IPS-18a (cell line): ENCODE measurements at regions not wholly inside any gene's neighbourhood (a gene's known extent, or its start where the extent isn't known, plus 50 kb on each side); places are given as distances from the start of the nearest gene placed in this dataset.

Experiments
- H3K27ac ChIP-seq: one replicate; pipeline ENCODE4 v1.5.1; 2013; ENCODE audit warnings: low read length
- H3K27me3 ChIP-seq: one replicate; pipeline ENCODE4 v1.6.1; 2013; ENCODE audit warnings: mild to moderate bottlenecking, low read length; ENCODE audit not compliant: control insufficient read depth, insufficient read depth
- H3K36me3 ChIP-seq: one replicate; pipeline ENCODE4 v1.6.1; 2013; ENCODE audit warnings: low read depth, low read length; ENCODE audit not compliant: control insufficient read depth
- H3K4me1 ChIP-seq: one replicate; pipeline ENCODE4 v1.6.1; 2013; ENCODE audit warnings: low read depth, low read length; ENCODE audit not compliant: control insufficient read depth
- H3K4me3 ChIP-seq: one replicate; pipeline ENCODE4 v1.5.1; 2013; ENCODE audit warnings: low read length
- H3K9ac ChIP-seq: one replicate; pipeline ENCODE4 v1.6.1; 2013; ENCODE audit warnings: mild to moderate bottlenecking, low read length, moderate library complexity
- H3K9me3 ChIP-seq: one replicate; pipeline ENCODE4 v1.6.1; 2013; ENCODE audit warnings: low read depth, low read length; ENCODE audit not compliant: control insufficient read depth

DNA sequence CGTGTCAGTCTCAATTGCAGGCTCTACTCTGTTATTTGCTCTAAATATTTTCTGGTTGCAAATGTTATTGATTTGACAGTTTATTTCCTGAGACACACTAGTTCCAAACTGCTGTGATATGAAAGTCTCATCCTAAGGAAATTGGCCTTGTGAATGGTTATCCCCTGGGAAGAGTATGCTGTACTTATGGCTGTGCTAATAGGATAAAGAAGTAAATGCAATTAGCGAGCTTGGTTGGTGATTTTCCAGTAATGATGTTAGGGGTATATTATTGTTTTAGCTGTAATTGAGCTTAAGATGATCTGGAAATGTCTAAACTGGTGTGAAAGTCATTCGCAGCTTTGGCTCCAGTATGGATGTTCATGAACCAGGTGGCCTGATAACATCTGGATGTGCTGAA, 197.9 kb downstream of the SUDS3 start:
- H3K9ac ChIP-seq = no peak overlapping the region
- peaks cover 5% of the 10 kb centered on the region for H3K9me3 ChIP-seq
- no peak overlapping the region for H3K4me3 ChIP-seq
- no peaks in the 10 kb centered on the region for H3K36me3 ChIP-seq
- H3K4me1 ChIP-seq = no peaks in the 10 kb centered on the region
- no peak overlapping the region for H3K27ac ChIP-seq
- H3K27me3 ChIP-seq = no peaks in the 10 kb centered on the region

DNA sequence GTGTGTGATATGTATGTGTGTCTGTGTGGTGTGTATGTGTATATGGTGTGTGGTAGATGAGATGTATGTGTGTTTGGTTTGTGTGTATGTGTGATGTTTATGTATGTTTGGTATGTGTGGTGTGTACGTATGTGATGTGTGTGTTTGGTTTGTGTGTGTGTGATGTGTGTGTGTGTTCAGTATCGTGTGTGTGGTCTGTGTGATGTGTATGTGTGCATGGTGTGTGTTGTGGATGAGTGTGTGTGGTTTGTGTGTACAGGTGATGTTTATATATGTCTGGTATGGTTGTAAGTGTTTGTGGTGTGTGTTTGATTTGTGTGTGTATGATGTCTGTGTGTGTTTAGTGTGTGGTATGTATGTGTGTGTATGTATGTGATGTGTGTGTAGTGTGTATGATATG, 199.4 kb downstream of the SUDS3 start:
- H3K27ac ChIP-seq = no peak overlapping the region
- H3K9ac ChIP-seq = no peak overlapping the region
- H3K9me3 ChIP-seq = peaks cover 1% of the 10 kb centered on the region
- H3K4me3 ChIP-seq = no peak overlapping the region
- H3K36me3 ChIP-seq = no peaks in the 10 kb centered on the region
- H3K27me3 ChIP-seq = no peaks in the 10 kb centered on the region
- H3K4me1 ChIP-seq = no peaks in the 10 kb centered on the region

DNA sequence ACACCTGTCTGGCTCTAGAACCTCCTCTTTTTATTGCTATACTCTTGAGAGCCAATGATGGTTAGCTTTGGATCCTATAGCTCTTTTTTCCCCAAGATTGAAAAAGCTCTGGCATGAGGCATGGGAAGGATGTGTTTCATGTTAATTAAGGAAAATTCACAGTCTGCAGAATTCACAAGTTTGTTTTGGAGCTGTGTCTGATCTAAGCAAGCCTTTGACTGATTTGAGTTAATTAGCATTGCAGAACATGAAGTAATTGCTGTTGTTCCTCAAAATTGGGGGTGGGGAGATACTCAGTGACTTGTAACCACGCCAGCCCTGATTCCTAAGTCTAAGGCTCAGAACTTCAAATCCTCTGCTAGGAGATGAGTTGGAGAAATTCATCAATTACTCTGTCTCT, 205.0 kb downstream of the SUDS3 start:
- H3K27ac ChIP-seq = no peak overlapping the region
- H3K4me1 ChIP-seq = peaks cover 5% of the 10 kb centered on the region
- H3K9me3 ChIP-seq = no peaks in the 10 kb centered on the region
- no peak overlapping the region for H3K4me3 ChIP-seq
- no peak overlapping the region for H3K9ac ChIP-seq
- no peaks in the 10 kb centered on the region for H3K27me3 ChIP-seq
- no peaks in the 10 kb centered on the region for H3K36me3 ChIP-seq

DNA sequence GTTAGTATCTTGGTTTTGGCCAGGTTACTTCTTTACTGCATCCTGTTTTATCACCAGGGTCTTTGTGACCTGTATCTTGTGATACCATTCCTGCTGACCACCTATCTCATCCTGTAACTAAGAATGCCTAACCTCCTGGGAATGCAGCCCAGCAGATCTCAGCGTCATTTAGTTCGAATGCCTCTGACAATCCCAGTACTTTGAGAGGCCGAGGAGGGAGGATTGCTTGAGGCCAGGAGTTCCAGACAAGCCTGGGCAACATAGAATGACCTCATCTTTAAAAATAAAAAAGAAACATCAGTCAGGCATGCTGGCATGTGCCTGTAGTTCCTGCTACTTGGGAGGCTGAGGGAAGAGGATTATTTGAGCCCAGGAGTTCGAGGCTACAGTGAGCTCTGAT, 206.5 kb downstream of the SUDS3 start:
- no peaks in the 10 kb centered on the region for H3K27me3 ChIP-seq
- H3K9me3 ChIP-seq = no peaks in the 10 kb centered on the region
- H3K36me3 ChIP-seq = no peaks in the 10 kb centered on the region
- no peak overlapping the region for H3K27ac ChIP-seq
- peaks cover 5% of the 10 kb centered on the region for H3K4me1 ChIP-seq
- H3K9ac ChIP-seq = no peak overlapping the region
- no peak overlapping the region for H3K4me3 ChIP-seq

DNA sequence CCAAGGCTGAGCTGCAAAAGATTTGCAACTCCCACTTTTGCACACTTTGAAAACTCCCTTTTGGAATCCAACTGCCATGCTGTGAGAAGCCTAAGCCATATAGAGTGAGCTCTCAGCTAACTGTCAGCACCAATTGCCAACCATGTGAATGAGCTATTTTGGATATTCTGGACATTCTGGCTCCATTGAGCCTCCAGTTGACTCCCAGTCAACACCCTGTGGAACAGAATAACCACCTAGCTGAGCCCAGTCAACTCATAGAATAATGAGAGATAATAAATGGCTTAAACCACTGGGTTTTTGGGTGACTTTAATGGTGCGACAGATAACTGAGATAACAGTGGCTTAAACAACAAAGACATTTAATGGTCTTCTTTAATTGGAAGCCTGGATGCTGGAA, 210.1 kb downstream of the SUDS3 start:
- H3K4me1 ChIP-seq = peaks cover 5% of the 10 kb centered on the region
- no peaks in the 10 kb centered on the region for H3K36me3 ChIP-seq
- H3K9me3 ChIP-seq = no peaks in the 10 kb centered on the region
- H3K27ac ChIP-seq = no peak overlapping the region
- H3K27me3 ChIP-seq = no peaks in the 10 kb centered on the region
- no peak overlapping the region for H3K4me3 ChIP-seq
- H3K9ac ChIP-seq = no peak overlapping the region

DNA sequence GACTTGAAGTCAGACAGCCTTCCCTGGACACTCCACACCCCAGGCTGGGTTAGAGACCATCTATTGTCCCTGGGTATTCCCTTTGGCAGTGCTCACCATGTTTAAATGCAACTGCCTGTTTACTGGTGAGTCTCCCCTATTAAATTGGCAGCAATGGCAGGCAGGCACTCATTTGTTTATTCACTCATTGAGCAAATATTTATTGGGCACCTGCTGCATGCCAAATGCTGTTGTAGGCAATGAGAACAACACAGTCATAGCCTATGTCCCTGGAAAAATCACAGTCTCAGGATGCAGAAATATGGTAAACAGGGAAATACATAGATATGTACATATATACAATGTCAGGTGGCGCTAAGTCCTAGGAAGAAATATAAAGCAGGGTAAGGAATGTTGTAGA, 212.8 kb downstream of the SUDS3 start:
- no peak overlapping the region for H3K4me3 ChIP-seq
- no peaks in the 10 kb centered on the region for H3K4me1 ChIP-seq
- H3K27me3 ChIP-seq = no peaks in the 10 kb centered on the region
- no peak overlapping the region for H3K27ac ChIP-seq
- no peaks in the 10 kb centered on the region for H3K9me3 ChIP-seq
- no peak overlapping the region for H3K9ac ChIP-seq
- no peaks in the 10 kb centered on the region for H3K36me3 ChIP-seq

DNA sequence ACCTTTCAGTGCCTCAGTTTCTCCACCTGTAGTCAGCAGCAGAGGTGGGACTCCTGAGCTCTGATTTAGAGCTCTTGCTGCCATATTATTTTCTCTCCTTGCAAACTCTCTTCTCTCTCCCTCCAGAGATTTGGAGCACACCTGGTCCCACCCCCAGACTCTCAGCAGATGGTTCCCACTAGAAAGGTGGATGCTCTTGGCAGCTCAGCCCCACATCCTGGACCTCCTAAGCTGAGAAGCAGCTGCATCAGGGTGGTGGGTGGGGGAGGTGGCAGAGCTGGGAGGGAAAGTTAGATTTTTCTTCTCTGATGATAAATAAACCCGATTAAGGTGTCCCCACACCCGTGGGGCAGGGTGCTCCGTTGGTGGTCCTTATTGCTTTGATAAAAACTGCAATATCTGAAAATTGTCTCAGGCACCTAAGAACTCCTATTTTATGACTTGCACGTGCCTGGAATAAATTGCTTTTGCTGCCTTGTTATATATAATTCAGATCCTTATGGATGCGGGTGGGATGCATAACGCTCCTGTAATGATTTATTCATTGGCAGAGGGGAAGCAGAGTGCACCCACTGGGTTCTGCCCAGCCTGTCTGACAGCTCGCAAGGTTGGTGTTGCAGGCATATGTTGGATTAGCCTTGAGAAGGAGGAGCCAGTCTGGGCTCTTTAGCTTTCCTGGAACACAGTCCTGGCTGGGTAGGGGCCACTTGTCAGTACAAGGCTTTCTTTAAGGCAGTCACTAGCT, 214.2 kb downstream of the SUDS3 start:
- H3K4me1 ChIP-seq = no peaks in the 10 kb centered on the region
- H3K9me3 ChIP-seq = no peaks in the 10 kb centered on the region
- H3K4me3 ChIP-seq = no peak overlapping the region
- H3K27ac ChIP-seq = no peak overlapping the region
- no peaks in the 10 kb centered on the region for H3K27me3 ChIP-seq
- no peaks in the 10 kb centered on the region for H3K36me3 ChIP-seq
- no peak overlapping the region for H3K9ac ChIP-seq

DNA sequence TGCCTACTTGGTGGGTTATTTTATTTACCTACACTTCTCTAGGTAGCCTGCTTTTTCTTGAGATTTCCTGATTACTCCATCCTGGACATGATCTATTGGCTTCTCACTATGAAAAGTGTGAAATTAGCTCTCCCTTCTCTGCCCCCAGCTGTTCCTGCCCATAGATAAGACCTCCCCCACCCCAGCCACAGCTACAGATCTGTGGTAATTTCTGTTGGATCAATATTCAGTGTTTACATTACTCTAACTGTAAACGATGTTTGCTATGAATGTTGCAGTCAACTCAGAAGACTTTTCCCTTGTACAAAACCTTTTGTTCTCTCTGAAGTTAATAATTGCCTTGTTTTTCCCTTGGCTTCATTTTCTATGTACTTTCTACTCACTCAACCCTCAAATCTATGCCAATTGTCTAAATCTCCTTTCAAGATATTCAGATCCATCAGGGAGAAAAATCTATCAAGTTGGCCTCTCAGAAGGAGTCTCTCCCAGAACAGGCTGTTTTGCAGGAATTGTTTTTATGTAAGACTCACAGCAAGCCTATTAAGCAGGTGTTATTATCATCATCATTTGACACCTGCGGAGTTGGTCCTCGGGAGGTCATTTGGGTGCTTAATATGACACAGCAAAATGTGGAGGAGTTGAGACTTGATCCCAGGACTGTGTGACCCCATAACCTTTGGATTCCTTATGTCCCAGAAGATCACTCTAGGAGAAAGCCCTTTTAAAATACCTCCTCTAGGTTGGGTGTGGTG, 227.4 kb downstream of the SUDS3 start:
- Histone ChIP-seq H3K36me3 (no peaks in the 10 kb centered on the region), H3K9ac (no peak overlapping the region), H3K27me3 (no peaks in the 10 kb centered on the region), H3K9me3 (no peaks in the 10 kb centered on the region), H3K4me1 (peaks cover 5% of the 10 kb centered on the region), H3K27ac (no peak overlapping the region), H3K4me3 (no peak overlapping the region)

DNA sequence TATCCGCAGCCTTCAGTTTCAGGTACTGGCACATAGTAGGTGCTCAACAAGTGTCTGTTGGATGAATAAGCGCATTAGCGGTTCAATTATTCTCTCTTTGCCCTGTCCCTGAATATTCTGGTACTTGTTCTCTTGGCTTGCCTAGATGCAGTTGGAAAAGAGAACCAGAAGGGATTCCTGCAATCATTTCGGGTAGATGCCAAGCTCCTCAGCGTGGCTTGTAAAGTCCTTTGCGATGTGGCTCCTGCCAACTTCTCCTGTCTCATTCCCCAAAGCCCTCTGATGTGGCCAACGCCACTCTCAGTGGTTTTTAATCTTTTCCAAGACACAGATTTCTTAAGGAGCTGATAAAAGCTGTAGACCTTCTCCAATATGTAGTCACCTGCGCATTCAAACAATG, 230.3 kb downstream of the SUDS3 start:
- Histone ChIP-seq H3K4me3 (no peak overlapping the region), H3K9ac (no peak overlapping the region)

DNA sequence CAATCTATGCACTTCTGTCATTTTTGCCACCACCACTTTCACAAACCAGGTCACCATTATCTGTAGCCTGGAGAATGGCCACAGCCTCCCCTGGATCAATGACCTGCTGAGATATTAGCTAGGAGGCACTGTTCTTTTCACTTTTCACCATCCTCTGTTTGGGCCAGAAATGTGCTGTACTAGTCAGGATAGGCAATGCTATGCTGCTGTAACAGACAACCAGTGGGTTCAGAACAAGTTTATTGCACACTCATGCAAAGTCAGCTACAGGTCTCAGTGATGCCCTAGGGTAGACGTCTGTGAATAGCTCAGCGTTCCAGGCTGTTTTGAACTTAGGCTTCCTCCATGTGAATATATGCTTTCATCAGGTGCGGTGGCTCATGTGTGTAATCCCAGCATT, 231.5 kb downstream of the SUDS3 start:
- H3K4me3 ChIP-seq = no peak overlapping the region
- no peaks in the 10 kb centered on the region for H3K27me3 ChIP-seq
- H3K9me3 ChIP-seq = peaks cover under 1% of the 10 kb centered on the region
- H3K36me3 ChIP-seq = no peaks in the 10 kb centered on the region
- H3K9ac ChIP-seq = no peak overlapping the region
- no peak overlapping the region for H3K27ac ChIP-seq
- peaks cover 18% of the 10 kb centered on the region for H3K4me1 ChIP-seq

More for the DNA sequence above, 230.3 kb downstream of the SUDS3 start:
- H3K36me3 ChIP-seq = no peaks in the 10 kb centered on the region
- no peaks in the 10 kb centered on the region for H3K27me3 ChIP-seq
- no peak overlapping the region for H3K27ac ChIP-seq
- H3K9me3 ChIP-seq = no peaks in the 10 kb centered on the region
- H3K4me1 ChIP-seq = peaks cover 14% of the 10 kb centered on the region

DNA sequence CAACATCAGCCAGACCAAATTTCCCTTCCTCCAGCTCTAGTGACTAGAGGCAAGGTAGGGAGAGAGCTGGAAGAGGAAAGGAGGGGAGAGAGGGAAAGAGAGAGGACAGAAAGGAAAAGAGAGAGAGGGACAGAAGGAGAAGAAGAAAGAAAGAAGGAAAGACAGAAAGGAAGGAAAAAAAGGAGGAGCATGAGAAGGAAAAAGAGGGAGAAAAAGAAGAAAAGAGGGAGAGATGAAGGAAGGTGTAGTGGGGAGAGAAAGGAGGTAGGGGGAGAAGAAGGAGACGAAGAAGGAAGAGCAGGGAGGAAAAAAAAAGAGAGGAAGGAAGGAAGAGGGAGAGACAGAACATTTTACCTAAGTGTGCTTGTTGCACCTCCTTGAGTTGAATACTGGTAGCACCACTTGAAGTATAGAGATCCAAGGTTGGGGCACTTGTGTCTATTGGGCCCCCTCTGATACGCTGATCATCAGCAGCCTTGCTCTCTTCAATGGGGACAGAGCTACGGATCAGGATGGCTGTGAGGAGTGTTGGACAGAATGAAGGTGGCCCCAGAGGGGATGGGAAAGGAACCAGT, 232.5 kb downstream of the SUDS3 start:
- H3K27me3 ChIP-seq = no peaks in the 10 kb centered on the region
- H3K9me3 ChIP-seq = peaks cover 8% of the 10 kb centered on the region
- H3K9ac ChIP-seq = no peak overlapping the region
- H3K27ac ChIP-seq = no peak overlapping the region
- no peak overlapping the region for H3K4me3 ChIP-seq
- peaks cover 15% of the 10 kb centered on the region for H3K4me1 ChIP-seq
- no peaks in the 10 kb centered on the region for H3K36me3 ChIP-seq
